ENCODE measurements at regions not wholly inside any gene's neighbourhood (a gene's known extent, or its start where the extent isn't known, plus 50 kb on each side); places are given as distances from the start of the nearest gene placed in this dataset.

DNA sequence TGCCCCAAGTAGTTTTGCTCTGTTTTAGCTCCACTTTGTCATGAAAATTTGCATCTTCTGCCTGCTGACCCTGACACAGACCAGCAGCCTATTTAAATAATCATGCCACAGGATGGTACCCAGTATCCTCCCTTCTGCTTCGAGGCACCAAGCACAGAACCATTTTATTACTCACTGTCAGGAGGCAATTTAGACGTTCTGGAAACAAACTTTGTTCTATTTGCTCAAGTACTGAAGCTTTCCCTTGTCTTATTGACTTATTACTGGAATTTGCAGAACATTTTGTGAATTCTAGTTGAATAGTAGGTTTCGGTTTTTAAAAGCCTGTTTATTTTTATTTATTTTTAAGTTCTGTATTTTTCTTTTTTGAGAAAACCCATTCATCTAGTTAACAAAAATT, 279.6 kb upstream of the GADL1 start:
- Mint-ChIP-seq H3K4me1 (peaks cover 3% of the 10 kb centered on the region), H3K27ac (no peak overlapping the region), H3K9me3 (peaks cover 16% of the 10 kb centered on the region), H3K36me3 (ENCODE audit: low read depth) (no peaks in the 10 kb centered on the region), H3K4me3 (no peak overlapping the region), H3K27me3 (no peaks in the 10 kb centered on the region)
- CTCF ChIA-PET: no interaction called here
- DNase-seq: no peak
- POLR2A ChIA-PET: no interaction called here

DNA sequence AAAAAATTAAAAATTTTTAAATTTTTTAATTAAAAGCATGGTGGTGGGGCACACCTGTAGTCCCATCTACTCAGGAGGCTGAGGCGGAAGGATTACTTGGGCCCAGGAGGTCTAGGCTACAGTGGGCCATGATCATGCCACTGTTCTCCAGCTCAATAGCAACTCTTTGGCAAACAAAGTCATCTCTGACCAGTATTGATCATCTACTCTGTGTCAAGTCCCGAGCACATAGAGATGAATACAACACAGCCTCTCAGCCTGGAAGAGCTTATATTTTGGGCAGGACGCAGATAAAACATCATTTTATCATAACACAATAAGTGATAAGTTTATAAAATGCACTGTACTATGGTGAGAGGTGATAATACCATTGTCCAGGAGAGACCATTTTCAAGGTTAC, 281.6 kb upstream of the GADL1 start:
- H3K27ac Mint-ChIP-seq: no peak overlapping the region
- ChIA-PET POLR2A (no interaction called here), CTCF (no interaction called here)
- peaks cover 3% of the 10 kb centered on the region for H3K4me1 Mint-ChIP-seq
- peaks cover 20% of the 10 kb centered on the region for H3K9me3 Mint-ChIP-seq
- DNase-seq: no peak
- no peaks in the 10 kb centered on the region for H3K36me3 Mint-ChIP-seq (ENCODE audit: low read depth)
- H3K27me3 Mint-ChIP-seq: no peaks in the 10 kb centered on the region
- H3K4me3 Mint-ChIP-seq: no peak overlapping the region

DNA sequence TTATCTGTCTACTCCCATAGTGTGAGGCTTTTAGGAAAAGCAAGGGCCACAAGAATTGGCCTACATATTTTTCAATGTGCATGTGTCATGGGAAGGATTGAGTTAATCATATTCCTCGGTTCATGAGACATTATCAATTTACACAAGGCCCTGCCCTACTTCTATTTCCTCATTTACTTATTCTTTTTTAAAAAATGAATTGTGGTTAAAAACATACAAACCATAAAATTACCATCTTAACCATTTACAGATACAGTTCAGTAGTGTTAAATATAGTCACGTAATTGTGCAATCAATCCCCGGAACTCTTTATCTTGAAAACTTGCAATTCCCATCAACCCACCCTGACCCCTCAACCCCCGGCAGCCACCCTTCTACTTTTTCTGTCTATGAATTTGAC, 284.0 kb upstream of the GADL1 start:
- CTCF ChIA-PET: no interaction called here
- POLR2A ChIA-PET: no interaction called here
- DNase-seq: no peak
- no peaks in the 10 kb centered on the region for H3K27me3 Mint-ChIP-seq
- peaks cover 18% of the 10 kb centered on the region for H3K9me3 Mint-ChIP-seq
- no peak overlapping the region for H3K27ac Mint-ChIP-seq
- H3K4me1 Mint-ChIP-seq: no peaks in the 10 kb centered on the region
- H3K36me3 Mint-ChIP-seq (ENCODE audit: low read depth): no peaks in the 10 kb centered on the region
- no peak overlapping the region for H3K4me3 Mint-ChIP-seq

DNA sequence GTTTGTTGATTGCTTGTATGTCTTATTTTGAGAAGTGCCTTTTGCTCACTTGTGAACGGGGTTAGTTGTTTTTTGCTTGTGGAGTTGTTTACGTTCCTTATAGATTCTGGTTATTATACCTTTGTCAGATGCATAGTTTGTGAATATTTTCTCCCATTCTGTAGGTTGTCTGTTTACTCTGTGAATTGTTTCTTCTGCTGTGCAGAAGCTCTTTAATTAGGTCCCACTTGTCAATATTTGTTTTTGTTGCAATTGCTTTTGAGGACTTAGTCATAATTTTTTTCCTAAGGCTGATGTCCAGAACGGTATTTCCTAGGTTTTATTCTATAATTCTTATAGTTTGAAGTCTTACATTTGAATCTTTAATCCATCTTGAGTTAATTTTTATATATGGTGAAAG, 285.3 kb upstream of the GADL1 start:
- no peak overlapping the region for H3K4me3 Mint-ChIP-seq
- H3K27me3 Mint-ChIP-seq: no peaks in the 10 kb centered on the region
- peaks cover 12% of the 10 kb centered on the region for H3K9me3 Mint-ChIP-seq
- ChIA-PET POLR2A (no interaction called here), CTCF (interaction anchor here (0.7 kb wide), 1 partner anchor 391 kb away, joined by 3 read pairs; no protein-coding TSS in a partner anchor)
- H3K36me3 Mint-ChIP-seq (ENCODE audit: low read depth): no peaks in the 10 kb centered on the region
- no peak for DNase-seq
- H3K4me1 Mint-ChIP-seq: no peaks in the 10 kb centered on the region
- no peak overlapping the region for H3K27ac Mint-ChIP-seq

DNA sequence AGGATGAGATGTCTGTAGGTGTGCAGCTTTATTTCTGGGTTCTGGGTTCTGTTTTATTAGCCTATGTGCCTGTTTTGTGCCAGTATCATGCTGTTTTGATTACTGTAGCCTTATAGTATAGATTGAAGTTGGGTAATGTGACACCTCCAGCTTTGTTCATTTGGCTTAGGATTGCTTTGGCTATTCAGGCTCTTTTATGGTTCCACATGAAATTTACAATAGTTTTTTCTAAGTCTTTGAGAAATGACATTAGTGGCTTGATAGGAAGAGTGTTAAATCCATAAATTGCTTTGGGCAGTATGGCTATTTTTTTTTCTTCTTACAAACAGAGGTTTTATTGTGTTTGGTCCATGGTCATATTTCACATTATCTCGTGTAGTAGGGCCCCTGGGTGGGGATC, 285.8 kb upstream of the GADL1 start:
- Mint-ChIP-seq H3K4me1 (no peaks in the 10 kb centered on the region), H3K27ac (no peak overlapping the region), H3K9me3 (peaks cover 10% of the 10 kb centered on the region), H3K4me3 (no peak overlapping the region), H3K36me3 (ENCODE audit: low read depth) (no peaks in the 10 kb centered on the region), H3K27me3 (no peaks in the 10 kb centered on the region)
- DNase-seq: no peak
- CTCF ChIA-PET: interaction anchor here (0.6 to 0.7 kb wide), 2 partner anchors 55 to 391 kb away, joined by 3 read pairs; no protein-coding TSS in a partner anchor
- POLR2A ChIA-PET: no interaction called here

- Mint-ChIP-seq H3K4me3 (no peak overlapping the region), H3K27me3 (no peaks in the 10 kb centered on the region), H3K27ac (no peak overlapping the region), H3K9me3 (peaks cover 5% of the 10 kb centered on the region), H3K36me3 (ENCODE audit: low read depth) (no peaks in the 10 kb centered on the region), H3K4me1 (no peaks in the 10 kb centered on the region)
- no peak for DNase-seq
- POLR2A ChIA-PET: no interaction called here
- CTCF ChIA-PET: no interaction called here
Measured at GRCh38 chr3:31181661-31182060, 287.2 kb upstream of the GADL1 start.

DNA sequence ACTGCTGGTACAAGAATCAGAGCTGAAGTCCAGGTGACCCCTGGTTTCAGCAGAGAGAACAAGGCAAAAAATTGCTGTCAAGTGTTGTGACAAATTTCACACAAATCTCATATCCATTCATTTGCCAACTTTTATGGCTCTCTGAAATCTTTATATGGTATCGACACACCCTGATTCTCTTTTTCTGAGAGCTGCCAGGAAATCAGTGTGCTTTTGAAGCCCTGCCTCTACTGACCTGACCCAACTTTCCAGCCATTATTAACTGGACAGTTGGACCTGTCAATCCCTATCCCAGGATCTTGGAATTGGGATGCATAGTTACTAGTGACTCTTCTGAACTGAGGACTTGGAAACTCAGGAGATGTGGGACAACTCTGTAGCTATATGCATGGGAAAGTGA, 288.2 kb upstream of the GADL1 start:
- Mint-ChIP-seq H3K9me3 (peaks cover 5% of the 10 kb centered on the region), H3K36me3 (ENCODE audit: low read depth) (no peaks in the 10 kb centered on the region), H3K27me3 (no peaks in the 10 kb centered on the region), H3K4me3 (no peak overlapping the region), H3K4me1 (no peaks in the 10 kb centered on the region), H3K27ac (no peak overlapping the region)
- DNase-seq: no peak
- ChIA-PET POLR2A (no interaction called here), CTCF (no interaction called here)

- POLR2A ChIA-PET: no interaction called here
- no peaks in the 10 kb centered on the region for H3K4me1 Mint-ChIP-seq
- DNase-seq: no peak
- H3K4me3 Mint-ChIP-seq: no peak overlapping the region
- CTCF ChIA-PET: interaction anchor here (1.1 kb wide), 1 partner anchor 13 kb away, joined by 5 read pairs; no protein-coding TSS in a partner anchor
- no peaks in the 10 kb centered on the region for H3K27me3 Mint-ChIP-seq
- H3K9me3 Mint-ChIP-seq: peaks cover 5% of the 10 kb centered on the region
- no peaks in the 10 kb centered on the region for H3K36me3 Mint-ChIP-seq (ENCODE audit: low read depth)
- no peak overlapping the region for H3K27ac Mint-ChIP-seq
Measured at GRCh38 chr3:31184261-31185061, 290.0 kb upstream of the GADL1 start.

- H3K27me3 Mint-ChIP-seq: no peaks in the 10 kb centered on the region
- ChIA-PET CTCF (no interaction called here), POLR2A (no interaction called here)
- no peak for DNase-seq
- H3K36me3 Mint-ChIP-seq (ENCODE audit: low read depth): no peaks in the 10 kb centered on the region
- no peak overlapping the region for H3K27ac Mint-ChIP-seq
- H3K9me3 Mint-ChIP-seq: peaks cover 2% of the 10 kb centered on the region
- H3K4me3 Mint-ChIP-seq: no peak overlapping the region
- no peaks in the 10 kb centered on the region for H3K4me1 Mint-ChIP-seq
Measured at GRCh38 chr3:31185062-31185357, 290.5 kb upstream of the GADL1 start.

DNA sequence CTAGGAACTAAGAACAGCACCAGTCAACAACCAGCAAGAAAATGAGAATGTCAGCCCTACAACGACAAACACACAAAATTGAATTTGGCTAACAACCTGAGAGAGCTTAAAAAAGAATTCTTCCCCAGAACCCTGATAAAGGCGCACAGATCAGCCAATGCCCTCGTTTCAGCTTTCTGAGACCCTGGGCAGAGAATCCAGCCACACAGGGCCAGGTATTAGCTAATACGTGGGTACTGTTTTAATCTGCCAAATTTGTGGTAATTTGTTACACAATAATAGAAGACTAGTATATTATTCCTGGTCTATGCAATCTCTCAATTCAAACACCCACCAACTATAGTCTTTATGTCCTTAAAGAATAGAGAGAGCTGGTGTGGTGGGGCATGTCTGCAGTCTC, 291.6 kb upstream of the GADL1 start:
- Mint-ChIP-seq H3K4me3 (no peak overlapping the region), H3K27ac (no peak overlapping the region), H3K27me3 (no peaks in the 10 kb centered on the region), H3K36me3 (ENCODE audit: low read depth) (no peaks in the 10 kb centered on the region), H3K9me3 (no peaks in the 10 kb centered on the region), H3K4me1 (no peaks in the 10 kb centered on the region)
- no peak for DNase-seq
- ChIA-PET CTCF (no interaction called here), POLR2A (no interaction called here)

GRCh38 chr3:31187380-31187779, 292.9 kb upstream of the GADL1 start:
- no peaks in the 10 kb centered on the region for H3K9me3 Mint-ChIP-seq
- no peak overlapping the region for H3K27ac Mint-ChIP-seq
- H3K27me3 Mint-ChIP-seq: no peaks in the 10 kb centered on the region
- no peak overlapping the region for H3K4me3 Mint-ChIP-seq
- ChIA-PET POLR2A (no interaction called here), CTCF (no interaction called here)
- no peak for DNase-seq
- no peaks in the 10 kb centered on the region for H3K36me3 Mint-ChIP-seq (ENCODE audit: low read depth)
- H3K4me1 Mint-ChIP-seq: no peaks in the 10 kb centered on the region

- CTCF ChIA-PET: no interaction called here
- POLR2A ChIA-PET: no interaction called here
- peaks cover 1% of the 10 kb centered on the region for H3K9me3 Mint-ChIP-seq
- no peak for DNase-seq
- H3K36me3 Mint-ChIP-seq (ENCODE audit: low read depth): no peaks in the 10 kb centered on the region
- H3K27ac Mint-ChIP-seq: no peak overlapping the region
- H3K4me1 Mint-ChIP-seq: no peaks in the 10 kb centered on the region
- no peak overlapping the region for H3K4me3 Mint-ChIP-seq
- no peaks in the 10 kb centered on the region for H3K27me3 Mint-ChIP-seq
Measured at GRCh38 chr3:31188112-31188511, 293.7 kb upstream of the GADL1 start.

- Mint-ChIP-seq H3K27me3 (no peaks in the 10 kb centered on the region), H3K9me3 (peaks cover 5% of the 10 kb centered on the region), H3K4me3 (no peak overlapping the region), H3K27ac (no peak overlapping the region), H3K36me3 (ENCODE audit: low read depth) (no peaks in the 10 kb centered on the region), H3K4me1 (no peaks in the 10 kb centered on the region)
- POLR2A ChIA-PET: no interaction called here
- CTCF ChIA-PET: no interaction called here
- no peak for DNase-seq
Measured at GRCh38 chr3:31189330-31189729, 294.9 kb upstream of the GADL1 start.

DNA sequence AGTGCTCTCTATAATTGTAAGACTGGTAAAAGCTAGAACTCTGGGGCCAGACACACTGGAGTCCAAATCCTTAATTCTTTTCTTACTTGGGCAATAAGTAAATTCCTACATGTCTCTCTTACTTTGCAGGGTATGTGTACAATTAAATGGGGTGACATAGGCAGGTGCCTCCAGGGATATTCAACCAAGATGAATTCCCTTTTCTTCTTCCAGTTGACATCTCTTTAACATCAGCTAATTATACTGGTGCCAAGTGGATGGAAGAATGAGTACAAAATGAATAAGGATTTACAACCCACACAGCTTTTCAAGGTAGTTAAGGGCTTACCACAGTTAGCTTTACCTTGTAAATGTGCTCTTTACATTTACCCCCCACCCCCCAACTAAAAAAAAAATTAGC, 295.5 kb upstream of the GADL1 start:
- H3K27ac Mint-ChIP-seq: no peak overlapping the region
- H3K4me3 Mint-ChIP-seq: no peak overlapping the region
- no peaks in the 10 kb centered on the region for H3K27me3 Mint-ChIP-seq
- no peak for DNase-seq
- ChIA-PET CTCF (interaction anchor here (1.1 kb wide), 1 partner anchor 17 kb away, joined by 3 read pairs; no protein-coding TSS in a partner anchor), POLR2A (no interaction called here)
- H3K36me3 Mint-ChIP-seq (ENCODE audit: low read depth): no peaks in the 10 kb centered on the region
- H3K9me3 Mint-ChIP-seq: peaks cover 5% of the 10 kb centered on the region
- no peaks in the 10 kb centered on the region for H3K4me1 Mint-ChIP-seq

All from activated CD4-positive, alpha-beta T cell treated with anti-CD3 and anti-CD28 coated beads, Interleukin-2, amount 10 ng/mL, durations not matched to agents 7 days and 5 days (primary cell).